HG02884 (cell line): ENCODE measurements at regions not wholly inside any gene's neighbourhood (a gene's known extent, or its start where the extent isn't known, plus 50 kb on each side); places are given as distances from the start of the nearest gene placed in this dataset.

ENCODE experiments used
- ATAC-seq: cut with Tn5 transposase; IDR thresholded peaks from one replicate; pipeline ENCODE4 v1.9.1; 2021; ENCODE audit warnings: mild to moderate bottlenecking, moderate library complexity; ENCODE audit not compliant: unreplicated experiment

DNA sequence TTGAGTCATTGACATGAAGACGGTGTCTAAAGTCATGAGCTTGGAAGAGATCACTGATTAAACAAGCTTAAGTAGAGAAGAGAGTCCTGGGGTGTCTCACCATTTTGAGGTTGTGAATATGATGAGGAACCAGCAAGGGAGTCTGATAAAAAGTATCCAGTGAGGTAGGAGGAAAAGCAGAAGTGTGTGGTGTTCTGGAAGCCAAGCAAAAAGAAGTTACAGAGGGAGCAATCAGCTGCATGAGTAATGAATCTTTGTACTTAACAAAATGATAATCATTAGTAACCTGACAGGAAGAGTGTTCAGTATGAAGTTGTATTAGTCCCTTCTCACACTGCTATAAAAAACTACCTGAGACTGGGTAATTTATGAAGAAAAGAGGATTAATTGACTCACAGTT, 131.3 kb downstream of the C11orf87 start:
- ATAC-seq: no peak

DNA sequence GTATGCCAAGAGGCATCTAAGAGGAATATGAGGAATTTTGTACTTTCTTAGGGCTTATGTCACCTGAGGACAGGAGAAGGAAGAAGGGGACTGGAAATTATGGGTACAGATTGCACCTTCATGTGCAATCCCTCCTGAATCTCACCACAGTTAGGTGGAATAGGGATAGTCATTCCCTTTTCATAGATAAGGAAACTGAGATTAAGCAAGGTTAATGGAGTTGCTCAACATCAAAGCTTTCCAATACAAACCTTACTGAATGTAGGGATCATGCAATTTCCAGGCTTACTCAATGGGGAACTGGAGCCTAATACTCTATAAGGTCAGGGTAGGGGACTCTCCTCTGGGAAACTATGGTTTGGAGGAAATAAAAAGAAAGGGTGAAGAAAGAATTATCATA, 133.0 kb downstream of the C11orf87 start:
- ATAC-seq: no peak

DNA sequence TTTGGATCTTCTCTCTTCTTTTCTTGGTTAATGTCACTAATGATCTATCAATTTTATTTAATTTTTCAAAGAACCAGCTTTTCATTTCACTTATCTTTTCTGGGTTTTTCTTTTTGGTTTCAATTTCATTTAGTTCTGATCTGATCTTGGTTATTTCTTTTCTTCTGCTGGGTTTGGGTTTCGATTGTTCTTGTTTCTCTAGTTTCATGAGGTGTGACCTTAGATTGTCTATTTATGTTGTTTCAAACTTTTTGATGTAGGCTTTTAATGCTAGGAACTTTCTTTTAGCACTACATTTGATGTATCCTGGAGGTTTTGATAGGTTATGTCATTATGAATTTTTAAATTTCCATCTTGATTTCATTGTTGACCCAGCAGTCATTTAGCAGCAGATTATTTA, 142.3 kb downstream of the C11orf87 start:
- ATAC-seq: no peak

DNA sequence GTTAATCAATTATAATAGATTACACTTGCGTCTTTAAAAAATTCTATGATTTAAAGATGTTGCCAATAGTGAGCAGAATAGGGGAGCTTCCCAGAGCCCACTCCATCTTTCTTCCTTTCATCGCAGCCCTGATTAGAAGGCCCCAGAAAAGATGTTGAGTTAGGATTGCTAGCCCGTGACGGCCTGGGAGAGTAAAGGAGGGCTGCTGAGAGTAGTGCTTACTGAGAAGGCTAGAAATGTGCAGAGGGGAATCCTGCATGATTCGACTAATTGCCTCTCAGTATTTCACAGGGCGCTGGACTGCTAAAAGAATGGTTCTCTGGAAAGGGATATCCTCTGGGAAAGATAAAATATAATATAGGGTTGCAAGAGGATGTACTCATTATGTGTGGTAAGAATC, 160.5 kb downstream of the C11orf87 start:
- no peak for ATAC-seq

DNA sequence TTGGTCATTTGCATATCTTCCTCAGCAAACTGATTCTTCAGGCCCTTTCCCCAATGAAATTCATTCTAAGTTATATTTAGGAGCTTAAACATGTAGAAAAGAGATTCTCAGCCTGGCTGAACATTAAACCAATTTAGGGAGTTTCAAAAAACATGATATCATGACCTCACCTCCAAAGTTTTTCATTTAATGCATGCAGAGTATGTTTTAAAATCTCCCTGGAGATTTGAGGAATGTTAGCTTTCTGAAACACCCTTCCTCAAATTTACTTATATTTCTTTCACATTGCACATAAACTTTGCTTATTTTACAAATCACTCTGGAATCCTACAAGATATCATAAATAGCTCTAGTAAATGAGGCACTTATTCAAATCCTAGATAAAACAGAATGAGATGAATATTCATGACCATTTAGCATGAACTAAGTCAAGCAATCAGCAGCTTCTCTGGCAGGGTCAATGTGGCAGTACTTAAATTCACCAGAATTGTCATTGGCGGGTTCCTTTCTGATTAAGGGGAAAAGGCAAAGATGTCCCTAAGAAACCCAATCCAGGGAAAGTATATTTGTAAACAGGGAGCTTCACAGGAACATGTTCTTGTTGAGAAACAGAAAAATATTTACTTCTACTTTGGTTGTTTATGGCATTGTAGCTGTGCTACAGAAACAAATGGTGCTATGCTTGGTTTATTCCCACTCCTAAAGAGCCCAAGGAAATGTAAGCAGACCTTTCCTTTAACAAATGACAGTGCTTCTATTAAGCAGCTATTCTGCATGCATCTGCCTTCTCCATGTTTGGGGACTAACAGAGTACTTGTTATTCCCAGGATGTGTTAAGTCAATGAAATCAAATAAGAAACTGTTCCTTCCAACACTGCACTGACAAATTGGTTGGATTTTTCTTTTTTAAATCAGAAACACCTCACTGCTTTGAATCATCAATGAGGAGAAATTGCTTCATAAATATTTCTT, 162.3 kb downstream of the C11orf87 start:
- no peak for ATAC-seq

GRCh38 chr11:109586789-109587188, 164.8 kb downstream of the C11orf87 start:
- no peak for ATAC-seq

- ATAC-seq: no peak
These were observed 168.8 kb downstream of the C11orf87 start for GRCh38 chr11:109590782-109591181.

- no peak for ATAC-seq
These were observed 175.3 kb downstream of the C11orf87 start for GRCh38 chr11:109597336-109597735.

DNA sequence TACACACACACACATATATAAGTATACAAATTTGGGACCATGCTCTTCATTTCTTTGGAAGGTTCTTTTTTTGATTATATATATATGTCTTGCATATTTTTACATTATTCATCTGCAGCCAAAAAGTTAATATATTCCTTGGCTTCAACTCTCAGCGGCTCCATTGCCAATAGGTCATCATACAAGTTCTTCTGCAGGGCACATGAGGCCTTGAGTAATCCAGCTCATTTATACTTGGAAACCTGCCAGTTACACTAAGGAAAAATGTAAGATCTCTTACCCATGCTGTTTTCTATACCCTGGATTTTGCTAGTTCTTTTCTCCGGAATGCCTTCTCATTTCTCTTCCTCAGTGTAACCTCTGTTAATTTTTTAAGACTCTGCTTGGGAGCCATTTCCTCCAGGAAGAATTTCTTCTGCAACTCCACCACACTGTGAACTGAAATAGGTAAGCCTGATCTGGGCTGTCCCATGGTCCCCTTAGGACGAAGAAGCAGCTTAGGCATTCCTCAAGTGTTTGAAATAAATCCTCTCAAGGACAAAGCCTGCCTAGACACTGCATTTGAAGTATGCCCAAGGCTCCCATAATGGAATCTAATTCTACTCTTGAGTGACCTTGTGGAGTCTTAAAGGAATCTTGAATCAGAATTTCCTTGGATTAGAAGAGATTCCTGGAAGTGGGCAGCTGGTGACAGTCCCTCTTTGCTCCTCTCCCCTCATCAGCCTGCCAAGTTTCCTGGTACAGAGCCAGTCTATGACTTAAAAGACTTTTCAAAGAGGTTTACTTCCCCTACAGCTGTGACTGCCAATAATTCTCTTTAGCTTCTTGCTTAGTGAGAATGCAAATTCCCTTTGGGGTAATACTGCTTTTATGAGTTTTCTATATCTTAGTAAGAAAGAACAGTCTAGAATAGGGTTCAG, 182.8 kb downstream of the C11orf87 start:
- ATAC-seq: no peak

DNA sequence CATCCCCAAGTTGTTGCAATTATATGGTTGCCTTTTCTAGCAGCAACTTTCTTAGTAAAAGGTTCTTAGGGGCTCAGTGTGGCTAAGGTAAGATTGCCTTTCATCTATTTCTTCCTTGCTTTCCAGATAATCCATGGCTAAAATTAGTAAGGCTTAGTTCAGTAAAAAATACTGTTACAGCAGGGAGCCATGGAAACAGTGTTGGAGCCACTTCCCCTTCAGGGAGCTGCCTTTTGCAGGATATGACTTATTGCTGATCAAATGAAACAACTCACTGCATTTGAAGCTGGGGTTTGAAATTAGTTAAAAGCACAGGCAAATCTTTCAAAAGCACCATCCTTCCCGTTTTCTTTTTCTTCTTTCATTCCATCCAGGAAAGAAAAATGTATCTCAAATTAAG, 184.3 kb downstream of the C11orf87 start:
- ATAC-seq: no peak

GRCh38 chr11:109609454-109610185, 187.6 kb downstream of the C11orf87 start:
- ATAC-seq: no peak

GRCh38 chr11:109612496-109612895, 190.5 kb downstream of the C11orf87 start:
- no peak for ATAC-seq

GRCh38 chr11:109619498-109619897, 197.5 kb downstream of the C11orf87 start:
- ATAC-seq: no peak

DNA sequence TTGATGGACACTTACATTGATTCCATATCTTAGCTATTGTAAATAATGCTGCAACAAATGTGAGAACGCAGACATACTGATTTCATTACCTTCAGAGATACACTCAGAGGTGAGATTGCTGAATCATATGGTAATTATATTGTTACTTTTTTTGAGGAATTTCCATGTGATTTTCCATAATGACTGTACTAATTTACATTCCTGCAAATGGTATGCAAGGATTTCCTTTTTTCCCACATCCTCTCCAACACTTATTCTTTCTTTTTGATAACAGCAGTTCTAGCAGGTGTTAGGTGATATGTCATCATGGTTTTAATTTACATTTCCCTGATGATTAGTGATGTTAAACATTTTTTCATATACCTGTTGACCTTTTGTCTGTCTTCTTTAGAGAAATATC, 207.7 kb downstream of the C11orf87 start:
- no peak for ATAC-seq

- no peak for ATAC-seq
These were observed 219.6 kb downstream of the C11orf87 start for GRCh38 chr11:109641549-109641948.

- no peak for ATAC-seq
These were observed 222.2 kb downstream of the C11orf87 start for GRCh38 chr11:109644152-109644551.

DNA sequence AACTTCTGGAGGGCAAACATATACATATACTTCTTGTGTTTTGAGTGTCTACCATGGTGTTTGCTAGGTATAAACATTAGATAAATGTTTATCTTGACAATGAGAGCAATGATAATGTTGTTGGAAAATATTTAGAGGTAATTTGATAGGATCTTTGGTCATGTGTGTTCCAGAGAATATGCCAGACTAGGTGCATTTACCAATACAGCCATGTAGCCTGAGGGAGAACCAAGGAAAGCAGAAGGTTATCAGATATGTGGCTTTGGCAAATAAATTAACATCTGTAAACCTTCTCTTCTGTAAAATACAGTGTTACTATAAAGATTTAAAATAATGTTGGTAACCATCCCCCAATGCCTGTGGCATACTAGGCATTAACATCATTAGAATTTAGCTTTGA, 226.8 kb downstream of the C11orf87 start:
- ATAC-seq: no peak

DNA sequence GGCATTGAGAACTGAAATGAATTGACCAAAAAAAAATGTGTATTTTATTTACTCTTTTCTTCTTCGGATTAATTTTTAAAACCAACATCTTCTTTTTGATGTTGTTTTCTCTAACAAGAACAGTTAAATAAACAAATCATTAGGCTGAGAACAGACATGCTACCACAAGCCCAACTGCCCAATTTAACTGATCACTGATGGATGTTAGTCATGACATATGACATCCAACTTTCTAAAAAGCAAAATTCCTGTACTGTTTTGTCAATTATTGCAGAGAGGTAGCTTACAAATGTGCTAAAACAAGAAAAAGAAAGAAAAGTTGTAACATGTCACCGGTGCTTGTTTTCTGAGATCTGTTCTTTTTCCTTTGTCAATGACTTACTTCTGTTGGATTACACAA, 232.1 kb downstream of the C11orf87 start:
- ATAC-seq: no peak

DNA sequence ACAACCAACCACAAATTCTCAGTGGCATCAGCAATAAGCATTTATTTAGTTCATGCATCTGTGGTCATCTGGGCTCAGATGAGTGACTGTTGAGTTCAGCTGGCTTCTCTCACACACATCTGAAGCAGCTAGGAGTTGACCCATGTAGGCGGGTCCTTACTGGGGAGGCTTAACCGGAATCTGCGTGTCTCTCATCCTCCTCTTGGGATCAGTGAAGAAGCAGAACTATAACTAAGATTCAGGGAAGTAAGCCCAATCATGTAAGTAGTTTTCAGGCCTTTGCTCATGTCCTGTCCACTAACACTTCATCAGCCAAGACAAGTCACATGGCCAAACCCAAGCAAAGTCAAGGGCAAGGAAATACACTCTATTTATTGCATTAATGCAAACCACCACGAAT, 236.2 kb downstream of the C11orf87 start:
- no peak for ATAC-seq

DNA sequence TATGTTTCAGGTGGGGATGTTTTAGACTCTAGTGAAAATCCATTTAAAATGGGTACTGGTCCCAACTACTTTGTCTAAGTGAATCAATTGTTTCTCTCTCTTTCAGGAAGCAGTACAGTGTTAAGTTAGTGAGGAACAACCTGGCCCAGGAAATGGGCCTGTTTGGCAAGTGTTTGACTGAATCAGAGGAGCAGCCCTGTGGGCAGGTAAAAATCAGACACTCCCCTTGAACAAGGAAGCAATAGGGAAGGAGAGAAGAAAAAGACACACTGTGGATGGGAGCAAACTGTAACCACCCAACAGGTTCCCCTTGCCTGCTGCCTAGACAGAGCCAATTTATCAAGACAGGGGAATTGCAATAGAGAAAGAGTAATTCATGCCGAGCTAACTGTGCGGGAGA, 245.7 kb downstream of the C11orf87 start:
- ATAC-seq: no peak
